GM12872 (cell line): ENCODE measurements at regions not wholly inside any gene's neighbourhood (a gene's known extent, or its start where the extent isn't known, plus 50 kb on each side); places are given as distances from the start of the nearest gene placed in this dataset.

Experiments
- TF ChIP-seq, protein P1 (sequence below): IDR thresholded peaks from 3 replicates; pipeline ENCODE4 v1.5.1; 2011; ENCODE audit warnings: low read depth, mild to moderate bottlenecking, low read length, moderate library complexity; ENCODE audit not compliant: insufficient read depth

DNA sequence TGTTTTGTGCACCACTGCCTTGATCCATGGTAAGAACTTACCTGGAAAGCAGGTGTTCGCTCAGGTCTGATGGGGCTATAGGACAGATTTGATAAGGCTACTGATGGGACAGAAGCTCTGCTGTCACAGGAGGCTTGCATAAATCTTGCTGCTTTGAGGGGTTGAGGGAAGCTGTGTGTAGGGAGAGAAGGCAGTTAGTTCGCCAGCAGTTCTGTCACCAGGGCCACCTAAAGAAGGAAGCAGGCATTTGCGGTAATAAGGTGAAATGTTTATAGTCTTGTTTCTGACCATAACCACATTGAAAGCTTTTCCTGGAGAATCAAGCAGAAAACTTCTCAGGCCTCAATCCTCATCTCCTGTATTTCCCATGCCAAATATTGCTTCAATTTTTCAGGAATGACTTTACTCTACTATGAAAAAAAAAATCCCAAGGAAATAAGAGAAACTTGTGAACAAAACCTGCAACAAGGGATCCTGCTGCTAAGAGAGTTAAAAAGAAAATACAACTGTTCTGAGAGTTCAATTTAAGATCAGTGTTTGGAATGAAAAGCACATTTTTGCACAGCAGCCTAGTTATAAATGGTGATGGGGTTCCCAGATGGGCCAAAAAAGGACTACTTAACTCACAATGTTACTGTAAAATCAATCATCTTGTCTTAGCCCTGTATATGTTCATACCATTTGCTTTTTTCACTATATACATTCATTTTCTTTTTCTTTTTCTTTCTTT lies 122.0 kb upstream of the RANBP3L start:
- TF ChIP-seq, protein P1, sequence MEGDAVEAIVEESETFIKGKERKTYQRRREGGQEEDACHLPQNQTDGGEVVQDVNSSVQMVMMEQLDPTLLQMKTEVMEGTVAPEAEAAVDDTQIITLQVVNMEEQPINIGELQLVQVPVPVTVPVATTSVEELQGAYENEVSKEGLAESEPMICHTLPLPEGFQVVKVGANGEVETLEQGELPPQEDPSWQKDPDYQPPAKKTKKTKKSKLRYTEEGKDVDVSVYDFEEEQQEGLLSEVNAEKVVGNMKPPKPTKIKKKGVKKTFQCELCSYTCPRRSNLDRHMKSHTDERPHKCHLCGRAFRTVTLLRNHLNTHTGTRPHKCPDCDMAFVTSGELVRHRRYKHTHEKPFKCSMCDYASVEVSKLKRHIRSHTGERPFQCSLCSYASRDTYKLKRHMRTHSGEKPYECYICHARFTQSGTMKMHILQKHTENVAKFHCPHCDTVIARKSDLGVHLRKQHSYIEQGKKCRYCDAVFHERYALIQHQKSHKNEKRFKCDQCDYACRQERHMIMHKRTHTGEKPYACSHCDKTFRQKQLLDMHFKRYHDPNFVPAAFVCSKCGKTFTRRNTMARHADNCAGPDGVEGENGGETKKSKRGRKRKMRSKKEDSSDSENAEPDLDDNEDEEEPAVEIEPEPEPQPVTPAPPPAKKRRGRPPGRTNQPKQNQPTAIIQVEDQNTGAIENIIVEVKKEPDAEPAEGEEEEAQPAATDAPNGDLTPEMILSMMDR: no peak

DNA sequence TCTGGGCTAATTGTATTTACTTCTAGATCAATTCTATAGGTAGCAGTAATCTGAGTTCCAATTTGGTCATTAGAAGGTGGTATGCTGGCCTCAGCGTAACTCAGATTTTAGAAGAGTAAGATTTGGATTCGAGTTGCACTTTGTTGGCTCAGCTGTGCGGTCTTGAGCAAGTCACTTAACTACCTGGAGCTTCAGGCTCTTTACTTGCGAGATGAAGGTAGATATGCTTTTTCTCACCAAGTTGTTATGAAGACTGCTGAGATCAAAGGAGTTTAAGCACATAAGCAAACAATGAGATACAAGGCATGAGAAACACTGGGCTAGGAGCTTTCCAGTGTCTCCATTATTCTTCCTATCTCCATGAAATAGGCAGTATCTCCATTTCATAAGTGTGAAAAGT lies 133.8 kb upstream of the RANBP3L start:
- TF ChIP-seq, protein P1: no peak

DNA sequence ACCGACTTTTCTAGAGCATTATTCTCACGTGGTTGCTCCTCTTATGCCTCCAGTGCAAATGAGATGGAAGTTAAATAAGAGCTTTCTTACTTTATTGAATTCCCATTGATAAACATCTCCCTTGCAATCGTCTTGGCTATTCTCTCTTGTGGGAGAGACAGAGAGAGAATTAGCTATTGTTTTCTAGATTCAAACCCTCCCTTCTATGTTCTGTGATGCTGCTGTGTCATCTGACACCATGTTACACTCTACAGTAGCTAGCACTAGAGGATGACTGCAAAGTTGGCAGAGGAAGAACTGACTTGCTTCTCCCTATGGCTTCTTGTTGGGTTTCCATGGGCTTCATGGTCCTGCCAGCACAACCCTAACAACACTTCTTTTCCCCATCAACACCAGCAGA lies 134.6 kb upstream of the RANBP3L start:
- TF ChIP-seq, protein P1: no peak

DNA sequence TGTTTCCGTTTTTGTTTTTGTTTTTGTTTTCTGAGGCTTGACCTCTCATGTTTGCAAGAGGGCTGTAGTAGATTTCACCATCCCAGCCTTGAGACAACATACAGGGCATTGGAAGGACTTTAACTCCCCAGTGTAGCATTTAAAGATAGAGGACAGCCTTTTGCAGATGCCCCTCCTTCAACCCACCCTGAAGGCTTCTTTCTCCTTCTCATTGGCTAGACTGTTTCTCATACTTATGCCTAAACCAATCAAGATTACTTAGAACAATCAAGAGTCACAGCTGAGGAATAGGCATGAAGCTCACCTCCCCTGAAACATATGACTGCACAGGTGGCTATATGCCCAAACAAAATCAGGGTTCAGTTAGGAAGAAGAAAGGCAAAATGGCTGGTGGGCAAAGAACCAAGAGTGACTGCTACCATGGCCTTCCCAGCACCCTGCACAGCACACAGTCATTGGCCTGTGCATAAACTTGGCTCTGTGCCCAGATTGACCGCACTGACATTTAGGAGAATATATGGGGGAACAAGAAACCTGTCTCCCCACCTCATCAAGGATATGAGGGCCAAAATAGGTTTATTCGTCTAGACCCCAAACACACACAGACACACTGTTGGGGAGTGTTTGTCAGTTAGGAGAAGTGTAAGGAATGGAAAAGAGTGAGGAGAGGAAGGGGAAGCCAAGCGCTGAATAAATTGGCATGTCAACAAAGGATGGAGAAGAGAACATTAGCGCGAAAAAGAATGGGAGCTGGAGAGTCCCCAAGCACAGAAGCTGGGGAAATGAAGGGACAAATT lies 137.3 kb upstream of the RANBP3L start:
- TF ChIP-seq, protein P1: no peak

DNA sequence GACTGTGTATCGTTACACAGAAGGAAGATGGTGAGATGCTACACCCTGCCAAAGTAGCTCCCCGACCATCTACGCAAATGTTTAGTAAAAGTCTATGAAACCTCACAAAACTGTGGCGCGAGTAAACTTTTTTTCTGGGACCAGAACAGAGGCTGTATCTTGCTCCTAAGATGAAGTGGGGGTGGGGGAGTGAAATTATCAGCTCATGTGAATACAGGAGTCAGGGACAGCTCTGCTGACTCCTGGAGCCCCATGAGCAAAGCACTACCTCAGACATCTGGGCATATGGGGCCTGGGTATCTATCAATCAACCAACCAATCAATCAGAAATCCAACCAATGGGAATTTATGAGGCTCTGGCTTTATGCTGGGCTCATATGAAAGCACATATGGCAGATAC lies 138.6 kb upstream of the RANBP3L start:
- TF ChIP-seq, protein P1: no peak

DNA sequence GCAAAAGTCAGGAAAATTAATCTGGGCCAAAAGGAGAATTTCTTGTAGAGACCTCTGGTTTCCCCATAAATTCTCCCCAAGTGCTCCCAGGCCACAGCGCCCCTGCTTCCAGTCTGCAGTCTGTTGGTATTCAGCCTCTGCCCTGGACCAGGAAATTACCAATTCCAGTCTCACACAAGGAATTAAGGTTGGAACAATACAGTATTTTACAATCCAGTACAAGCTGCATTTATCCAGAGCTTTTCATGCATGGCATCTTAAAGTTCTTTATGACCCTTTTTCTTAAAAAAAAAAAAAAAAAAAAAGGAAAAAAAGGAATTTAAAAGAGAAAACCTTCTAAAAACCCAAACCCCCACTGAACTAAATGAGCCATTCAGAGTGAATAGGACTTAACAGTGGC lies 139.6 kb upstream of the RANBP3L start:
- TF ChIP-seq, protein P1: no peak

DNA sequence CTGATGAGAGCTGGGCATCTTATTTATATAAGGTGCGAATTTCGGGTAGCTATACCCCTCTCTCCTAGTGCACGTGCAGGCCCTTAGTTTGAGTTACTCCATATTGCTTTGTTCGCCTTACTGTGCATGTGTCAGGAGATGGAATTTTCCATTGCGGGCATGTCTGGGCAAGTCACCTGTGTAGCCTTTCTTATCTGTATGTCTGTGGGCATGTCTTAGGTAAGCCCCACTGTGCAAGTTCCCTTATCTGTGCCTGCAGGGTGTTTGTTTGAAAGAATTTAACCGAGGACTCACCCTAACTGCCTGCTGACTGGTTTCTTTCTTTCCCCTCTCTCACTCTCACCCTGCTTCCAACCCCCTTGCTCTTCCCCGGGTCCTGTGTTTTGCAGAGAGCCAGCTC lies 140.7 kb upstream of the RANBP3L start:
- TF ChIP-seq, protein P1: no peak
